Ovary (tissue), 7 donors: ENCODE measurements at regions not wholly inside any gene's neighbourhood (a gene's known extent, or its start where the extent isn't known, plus 50 kb on each side); places are given as distances from the start of the nearest gene placed in this dataset.

Experiments
- DNase-seq, 5 donors: peaks; one replicate each; pipeline ENCODE4 v3.0.0-alpha.2; 2019 to 2020
- H3K27ac ChIP-seq, 2 donors: fragments of 200-600 bp; one replicate each; pipeline versions ENCODE4 v1.5.1 to v1.8.0; 2019 to 2022
- H3K27me3 ChIP-seq: fragments of 200-600 bp; one replicate; pipeline ENCODE4 v1.8.0; 2022
- H3K36me3 ChIP-seq: fragments of 200-600 bp; sonication (generic); one replicate; pipeline ENCODE4 v1.5.1; 2019
- H3K4me1 ChIP-seq: one replicate; pipeline ENCODE4 v1.8.1; 2013; ENCODE audit warnings: mild to moderate bottlenecking, moderate library complexity; ENCODE audit not compliant: insufficient read depth
- H3K4me3 ChIP-seq: fragments of 200-600 bp; sonication (generic); one replicate; pipeline ENCODE4 v1.5.1; 2017
- H3K9me3 ChIP-seq, 2 donors: fragments of 200-600 bp in 1 of 2; sonication (generic) in 1 of 2; one replicate each; pipeline versions ENCODE4 v1.5.1 to v1.8.1; 2013 to 2019; ENCODE audit warnings: mild to moderate bottlenecking in 1 of 2, moderate library complexity in 1 of 2
- EP300 ChIP-seq: sonication (generic); formaldehyde crosslinking; IDR thresholded peaks from one replicate; pipeline ENCODE4 v1.6.1; 2017; ENCODE audit warnings: antibody characterized with exemption
- POLR2A ChIP-seq: fragments of 450-650 bp; IDR thresholded peaks from one replicate; pipeline ENCODE4 v1.6.1; 2017; ENCODE audit warnings: antibody characterized with exemption, mild to moderate bottlenecking, moderate library complexity
- WGBS, 3 donors: extraction: QIAGEN DNeasy Blood & Tissue Kit in 1 of 3; methylation state at CpG; one replicate each; pipeline versions ENCODE4 v1.1.5 to v1.1.7; 2013 to 2017; 5-methylcytosine and 5-hydroxymethylcytosine counted together
- intact Hi-C, 4 donors: fragments of 100-400 bp; cut with DNase I; formaldehyde crosslinking; loops; one replicate each; pipeline versions ENCODE4 v1.11.0 to v1.15.1; 2022 to 2023
- TF ChIP-seq, protein P1 (sequence below), 3 donors: fragments of 450-650 bp in 2 of 3; fragments of 200-600 bp in 1 of 3; IDR thresholded peaks; one replicate each; pipeline versions ENCODE4 v1.5.1 to v1.8.0; 2016 to 2022; ENCODE audit warnings: antibody characterized with exemption in 3 of 3, mild to moderate bottlenecking in 1 of 3
- donor health status: DM: no; HTN: no; CAD: no; lungs with moderate emphysema.
- donor health status: DM: no; HTN: no; CAD: no.
- donor health status: Bipolar disorder and iron deficiency.
- donor health status: DM: no; HTN: no; CAD: no.
- donor health status: DM: yes; HTN: yes; CAD: no.

DNA sequence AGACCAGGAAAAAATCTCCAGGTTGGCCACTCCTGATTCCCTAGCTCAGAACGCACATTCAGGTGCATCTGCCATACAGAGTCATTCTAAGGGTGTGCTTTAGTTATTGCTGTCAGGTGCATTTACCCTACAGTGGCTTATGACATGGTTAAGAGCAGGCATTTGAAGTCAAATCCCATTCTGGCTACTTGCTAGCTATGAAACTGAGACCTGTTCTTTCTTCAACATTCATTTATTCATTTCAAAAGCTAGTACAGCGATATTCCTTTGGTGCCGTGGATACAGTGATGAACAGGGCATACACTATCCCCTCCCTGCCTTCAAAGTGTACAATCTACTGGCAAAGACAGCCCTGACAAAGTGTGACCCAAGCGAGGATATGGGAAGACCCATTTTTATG, 508.3 kb downstream of the NPIPA7 start:
- Histone ChIP-seq H3K4me1 (no peaks in the 10 kb centered on the region), H3K27me3 (no peaks in the 10 kb centered on the region), H3K36me3 (no peaks in the 10 kb centered on the region), H3K4me3 (no peak overlapping the region), H3K9me3 (no peaks in the 10 kb centered on the region), H3K27ac (no peak overlapping the region)
- TF ChIP-seq EP300 (no peak), POLR2A (no peak)
- TF ChIP-seq, protein P1, sequence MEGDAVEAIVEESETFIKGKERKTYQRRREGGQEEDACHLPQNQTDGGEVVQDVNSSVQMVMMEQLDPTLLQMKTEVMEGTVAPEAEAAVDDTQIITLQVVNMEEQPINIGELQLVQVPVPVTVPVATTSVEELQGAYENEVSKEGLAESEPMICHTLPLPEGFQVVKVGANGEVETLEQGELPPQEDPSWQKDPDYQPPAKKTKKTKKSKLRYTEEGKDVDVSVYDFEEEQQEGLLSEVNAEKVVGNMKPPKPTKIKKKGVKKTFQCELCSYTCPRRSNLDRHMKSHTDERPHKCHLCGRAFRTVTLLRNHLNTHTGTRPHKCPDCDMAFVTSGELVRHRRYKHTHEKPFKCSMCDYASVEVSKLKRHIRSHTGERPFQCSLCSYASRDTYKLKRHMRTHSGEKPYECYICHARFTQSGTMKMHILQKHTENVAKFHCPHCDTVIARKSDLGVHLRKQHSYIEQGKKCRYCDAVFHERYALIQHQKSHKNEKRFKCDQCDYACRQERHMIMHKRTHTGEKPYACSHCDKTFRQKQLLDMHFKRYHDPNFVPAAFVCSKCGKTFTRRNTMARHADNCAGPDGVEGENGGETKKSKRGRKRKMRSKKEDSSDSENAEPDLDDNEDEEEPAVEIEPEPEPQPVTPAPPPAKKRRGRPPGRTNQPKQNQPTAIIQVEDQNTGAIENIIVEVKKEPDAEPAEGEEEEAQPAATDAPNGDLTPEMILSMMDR (IDR thresholded peaks at IDR 0.05) = no peak
- WGBS, 3 donors = 83 to 89% (median 86%) methylated on average over 4 of the region's 4 CpGs
- intact Hi-C loops = no loop called here
- DNase-seq = no peak

DNA sequence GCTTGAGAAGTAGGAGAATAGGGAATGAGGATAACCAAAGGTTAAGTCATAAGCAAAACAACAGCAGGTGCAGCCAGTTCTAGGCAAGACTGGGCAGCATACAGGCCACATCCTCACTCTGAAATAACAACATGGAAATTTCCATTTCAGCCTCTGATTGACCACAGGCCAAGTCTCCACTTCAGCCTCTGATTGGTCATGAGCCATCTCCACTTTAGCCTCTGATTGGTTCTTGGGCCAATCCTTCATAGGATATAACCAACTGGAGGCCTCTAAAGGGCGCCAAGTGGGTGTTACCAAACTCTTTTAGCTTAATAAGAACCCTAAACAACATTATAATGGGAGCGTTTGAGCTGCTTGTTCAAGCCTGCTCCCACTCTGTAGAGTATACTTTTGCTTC, 512.0 kb downstream of the NPIPA7 start:
- TF ChIP-seq POLR2A = no peak
- TF ChIP-seq EP300 = no peak
- TF ChIP-seq, protein P1 (IDR thresholded peaks at IDR 0.05) = no peak
- WGBS, 3 donors = 59 to 73% (median 61%) methylated on average over 2 of the region's 2 CpGs
- Histone ChIP-seq H3K36me3 (no peaks in the 10 kb centered on the region), H3K27ac (no peak overlapping the region), H3K9me3 (no peaks in the 10 kb centered on the region), H3K4me3 (no peak overlapping the region), H3K4me1 (no peaks in the 10 kb centered on the region), H3K27me3 (no peaks in the 10 kb centered on the region)
- intact Hi-C loops = no loop called here
- DNase-seq = no peak

DNA sequence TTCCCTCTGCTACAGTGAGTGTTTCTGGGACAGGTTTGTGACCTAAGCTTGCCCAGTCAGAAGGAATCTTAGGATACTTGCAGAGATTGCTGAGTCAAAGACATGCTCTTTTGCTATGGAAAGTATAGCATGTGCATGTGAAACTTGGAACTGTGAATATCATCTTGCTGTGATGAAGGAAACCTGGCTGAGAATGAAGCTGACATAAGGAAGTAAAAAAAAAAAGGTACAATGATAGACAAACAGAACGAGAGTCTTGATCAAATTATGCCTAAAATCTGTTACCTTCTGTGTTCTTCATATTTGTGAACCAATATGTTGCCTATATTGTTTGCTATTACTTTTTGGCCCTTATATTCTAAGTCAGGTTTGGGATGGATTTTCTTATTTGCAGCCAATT, 525.7 kb downstream of the NPIPA7 start:
- H3K9me3 ChIP-seq = peaks cover 0 to 3% of the 10 kb centered on the region in 2 donors
- no peaks in the 10 kb centered on the region for H3K4me1 ChIP-seq
- intact Hi-C loops = no loop called here
- H3K27me3 ChIP-seq = no peaks in the 10 kb centered on the region
- no peak for DNase-seq
- WGBS, 3 donors = 56 to 71% (median 61%) methylated on average over 1 of the region's 1 CpG
- TF ChIP-seq, protein P1 (IDR thresholded peaks at IDR 0.05) = no peak
- TF ChIP-seq POLR2A (no peak), EP300 (no peak)
- no peak overlapping the region for H3K27ac ChIP-seq
- no peaks in the 10 kb centered on the region for H3K36me3 ChIP-seq
- no peak overlapping the region for H3K4me3 ChIP-seq

DNA sequence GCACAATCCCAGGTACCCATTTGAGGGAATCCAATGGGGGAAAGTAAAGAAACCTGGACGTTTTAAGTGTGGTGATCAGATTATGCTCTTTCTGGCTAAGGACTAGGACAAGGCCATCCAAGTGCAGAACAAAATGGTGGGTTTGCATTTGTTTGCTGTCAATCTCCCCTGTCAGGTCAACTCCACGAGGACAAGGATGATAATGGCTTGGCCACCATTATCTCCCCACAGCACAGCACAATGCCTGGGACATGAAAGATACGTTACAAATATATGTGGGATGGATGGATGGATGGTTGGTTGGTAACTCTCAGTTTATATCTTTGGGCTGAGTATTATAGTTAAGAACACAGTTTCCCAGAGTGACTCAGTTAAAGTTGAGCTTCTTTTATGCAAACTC, 526.9 kb downstream of the NPIPA7 start:
- TF ChIP-seq EP300 = no peak
- TF ChIP-seq POLR2A = no peak
- TF ChIP-seq, protein P1 (IDR thresholded peaks at IDR 0.05) = no peak
- H3K9me3 ChIP-seq = peaks cover 0 to 3% of the 10 kb centered on the region in 2 donors
- DNase-seq = no peak
- no peaks in the 10 kb centered on the region for H3K27me3 ChIP-seq
- intact Hi-C loops = no loop called here
- H3K27ac ChIP-seq = no peak overlapping the region
- WGBS, 3 donors = 47 to 75% (median 58%) methylated on average over 3 of the region's 3 CpGs
- H3K4me3 ChIP-seq = no peak overlapping the region
- H3K4me1 ChIP-seq = no peaks in the 10 kb centered on the region
- no peaks in the 10 kb centered on the region for H3K36me3 ChIP-seq

DNA sequence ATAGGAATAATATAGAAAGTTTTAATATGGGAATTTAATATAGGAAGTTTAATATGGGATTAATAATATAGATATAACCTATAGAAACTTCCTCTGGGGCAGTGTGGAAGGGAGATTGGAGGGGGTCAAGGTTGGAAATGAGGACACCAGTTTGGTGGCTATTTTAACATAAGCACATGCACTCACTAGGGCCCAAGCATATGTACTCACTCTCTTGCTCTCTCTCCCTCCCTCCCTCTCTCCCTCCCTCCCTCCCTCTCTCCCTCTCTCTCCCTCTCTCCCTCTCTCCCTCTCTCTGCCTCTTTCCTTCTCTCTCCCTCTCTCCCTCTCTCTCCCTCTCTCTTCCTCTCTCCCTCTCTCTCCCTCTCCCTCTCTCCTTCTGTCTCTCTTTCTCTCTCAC, 528.1 kb downstream of the NPIPA7 start:
- no peak for DNase-seq
- no peaks in the 10 kb centered on the region for H3K4me1 ChIP-seq
- TF ChIP-seq POLR2A (no peak), EP300 (no peak)
- TF ChIP-seq, protein P1 (IDR thresholded peaks at IDR 0.05) = no peak
- peaks cover 0 to 3% of the 10 kb centered on the region in 2 donors for H3K9me3 ChIP-seq
- no peaks in the 10 kb centered on the region for H3K27me3 ChIP-seq
- no peaks in the 10 kb centered on the region for H3K36me3 ChIP-seq
- intact Hi-C loops = no loop called here
- no peak overlapping the region for H3K4me3 ChIP-seq
- H3K27ac ChIP-seq = no peak overlapping the region
